Hepatocyte (in vitro differentiated cells): ENCODE measurements at regions not wholly inside any gene's neighbourhood (a gene's known extent, or its start where the extent isn't known, plus 50 kb on each side); places are given as distances from the start of the nearest gene placed in this dataset.

ENCODE experiments used
- DNase-seq: peaks from one replicate; pipeline ENCODE4 v3.0.0-alpha.2; 2016; ENCODE audit warnings: low spot score
- H2AFZ ChIP-seq: fragments of 200-600 bp; sonication (generic); 2 replicates; pipeline ENCODE4 v1.6.0; 2016; ENCODE audit warnings: antibody characterized with exemption, mild to moderate bottlenecking
- H3K27ac ChIP-seq: fragments of 200-600 bp; sonication (generic); 2 replicates; pipeline ENCODE4 v1.5.1; 2016; ENCODE audit warnings: mild to moderate bottlenecking
- H3K27me3 ChIP-seq: fragments of 200-600 bp; sonication (generic); 2 replicates; pipeline ENCODE4 v1.6.1; 2016
- H3K36me3 ChIP-seq: fragments of 200-600 bp; sonication (generic); replicated peaks from 2 replicates; pipeline ENCODE4 v1.5.1; 2016; ENCODE audit warnings: low read depth; ENCODE audit not compliant: insufficient read depth
- H3K4me1 ChIP-seq: fragments of 200-600 bp; sonication (generic); 2 replicates; pipeline ENCODE4 v1.5.1; 2016; ENCODE audit warnings: mild to moderate bottlenecking, moderate library complexity; ENCODE audit not compliant: insufficient read depth
- H3K4me2 ChIP-seq: fragments of 200-600 bp; sonication (generic); 2 replicates; pipeline ENCODE4 v1.6.0; 2016
- H3K4me3 ChIP-seq: fragments of 200-600 bp; sonication (generic); 2 replicates; pipeline ENCODE4 v1.5.1; 2016; ENCODE audit warnings: mild to moderate bottlenecking
- H3K79me2 ChIP-seq: fragments of 200-600 bp; sonication (generic); 2 replicates; pipeline ENCODE4 v1.6.0; 2017; ENCODE audit warnings: mild to moderate bottlenecking
- H3K9me2 ChIP-seq: fragments of 200-600 bp; sonication (generic); replicated peaks from 2 replicates; pipeline ENCODE4 v1.6.0; 2017; ENCODE audit warnings: mild to moderate bottlenecking; ENCODE audit not compliant: insufficient read depth
- H3K9me3 ChIP-seq: fragments of 200-600 bp; sonication (generic); 2 replicates; pipeline ENCODE4 v1.5.1; 2016; ENCODE audit warnings: low read depth, mild to moderate bottlenecking
- H4K20me1 ChIP-seq: fragments of 200-600 bp; sonication (generic); 2 replicates; pipeline ENCODE4 v1.6.0; 2016; ENCODE audit warnings: mild to moderate bottlenecking; ENCODE audit not compliant: insufficient read depth, poor library complexity, severe bottlenecking
- EZH2 ChIP-seq: fragments of 200-600 bp; sonication (generic); IDR thresholded peaks from 2 replicates; pipeline ENCODE4 v1.6.1; 2016; ENCODE audit warnings: antibody characterized with exemption, mild to moderate bottlenecking, borderline replicate concordance
- EZH2phosphoT487 ChIP-seq: fragments of 200-600 bp; sonication (generic); IDR thresholded peaks from one replicate; pipeline ENCODE4 v1.6.1; 2018; ENCODE audit warnings: antibody characterized with exemption, mild to moderate bottlenecking, low read depth, moderate library complexity; ENCODE audit not compliant: unreplicated experiment, severe bottlenecking
- WGBS: methylation state at CpG from one replicate; pipeline ENCODE4 v1.1.6; 2016; ENCODE audit warnings: low lambda C conversion rate; ENCODE audit errors: missing lambda C conversion rate; 5-methylcytosine and 5-hydroxymethylcytosine counted together
- TF ChIP-seq, protein P1 (sequence below): fragments of 200-600 bp; sonication (generic); IDR thresholded peaks from 2 replicates; pipeline ENCODE4 v1.5.1; 2016; ENCODE audit warnings: antibody characterized with exemption, mild to moderate bottlenecking; ENCODE audit not compliant: poor library complexity

DNA sequence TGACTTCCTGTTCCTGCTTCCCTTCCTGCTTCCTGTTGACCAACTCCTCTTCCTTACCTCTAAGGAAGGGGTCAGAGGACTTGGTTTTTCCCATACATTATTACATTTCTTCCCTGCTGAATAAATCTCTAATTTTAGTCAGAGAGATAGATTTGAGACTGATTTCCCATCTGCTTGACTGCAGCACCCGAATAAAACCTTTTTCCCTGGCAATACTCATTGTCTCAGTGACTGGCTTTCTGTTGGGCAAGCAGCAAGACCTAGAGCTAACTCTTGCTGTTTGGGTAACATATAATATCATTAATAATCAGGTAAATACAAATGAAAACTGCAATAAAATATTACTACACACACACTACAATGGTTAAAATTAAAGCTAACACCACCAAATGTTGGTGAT is 132.2 kb downstream of the FSCB start:
- no peaks in the 10 kb centered on the region for H3K27me3 ChIP-seq

DNA sequence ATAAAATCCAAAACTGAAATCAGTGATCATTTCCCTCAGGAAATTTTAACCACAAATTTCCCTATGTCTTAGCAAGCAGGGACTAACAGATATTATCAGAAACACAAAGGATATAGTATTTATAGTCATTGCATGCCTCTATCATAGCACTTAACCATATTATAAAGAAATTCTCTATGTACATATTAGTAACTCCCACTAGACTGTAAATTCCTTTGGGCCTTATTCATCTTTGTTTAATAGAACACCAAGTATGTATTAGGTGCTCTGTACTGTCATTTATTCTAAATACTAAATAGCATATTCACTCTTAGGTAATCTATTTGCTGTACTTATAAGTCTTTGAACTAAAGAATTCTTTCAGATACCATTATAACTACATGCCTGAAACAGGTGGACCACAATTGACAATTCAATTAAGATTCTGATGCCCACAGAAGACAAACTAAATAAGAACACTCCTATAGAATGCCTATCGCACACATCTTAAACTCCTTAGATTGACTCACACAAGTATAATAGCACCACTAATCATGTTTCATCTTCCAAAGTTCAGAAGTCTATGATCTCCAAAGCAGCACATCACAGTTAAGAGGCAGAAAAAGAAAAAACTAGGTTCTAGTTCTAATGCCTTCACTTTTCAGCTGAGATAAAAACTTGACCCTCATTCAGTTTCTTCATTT is 134.1 kb downstream of the FSCB start:
- H3K27ac ChIP-seq = peak overlapping the region; percentile 14
- TF ChIP-seq EZH2 (no peak), EZH2phosphoT487 (no peak)
- no peak for DNase-seq
- no peaks in the 10 kb centered on the region for H3K79me2 ChIP-seq
- H3K36me3 ChIP-seq = no peaks in the 10 kb centered on the region
- no peak overlapping the region for H3K4me2 ChIP-seq
- no peak overlapping the region for H2AFZ ChIP-seq
- no peaks in the 10 kb centered on the region for H3K27me3 ChIP-seq
- H3K9me2 ChIP-seq = no peaks in the 10 kb centered on the region
- 74% methylated on average over 1 of the region's 1 CpG for WGBS
- no peaks in the 10 kb centered on the region for H4K20me1 ChIP-seq
- H3K4me1 ChIP-seq = no peaks in the 10 kb centered on the region
- H3K4me3 ChIP-seq = no peak overlapping the region
- H3K9me3 ChIP-seq = no peaks in the 10 kb centered on the region

More for the DNA sequence above, 132.2 kb downstream of the FSCB start:
- H3K9me2 ChIP-seq = no peaks in the 10 kb centered on the region
- H3K79me2 ChIP-seq = no peaks in the 10 kb centered on the region
- no peaks in the 10 kb centered on the region for H3K36me3 ChIP-seq
- H2AFZ ChIP-seq = no peak overlapping the region
- H4K20me1 ChIP-seq = no peaks in the 10 kb centered on the region
- H3K4me1 ChIP-seq = no peaks in the 10 kb centered on the region
- H3K4me2 ChIP-seq = no peak overlapping the region
- TF ChIP-seq EZH2 = no peak
- no peak for TF ChIP-seq EZH2phosphoT487
- 92% methylated on average over 1 of the region's 1 CpG for WGBS
- no peaks in the 10 kb centered on the region for H3K9me3 ChIP-seq
- no peak overlapping the region for H3K27ac ChIP-seq
- no peak for DNase-seq
- no peak overlapping the region for H3K4me3 ChIP-seq

DNA sequence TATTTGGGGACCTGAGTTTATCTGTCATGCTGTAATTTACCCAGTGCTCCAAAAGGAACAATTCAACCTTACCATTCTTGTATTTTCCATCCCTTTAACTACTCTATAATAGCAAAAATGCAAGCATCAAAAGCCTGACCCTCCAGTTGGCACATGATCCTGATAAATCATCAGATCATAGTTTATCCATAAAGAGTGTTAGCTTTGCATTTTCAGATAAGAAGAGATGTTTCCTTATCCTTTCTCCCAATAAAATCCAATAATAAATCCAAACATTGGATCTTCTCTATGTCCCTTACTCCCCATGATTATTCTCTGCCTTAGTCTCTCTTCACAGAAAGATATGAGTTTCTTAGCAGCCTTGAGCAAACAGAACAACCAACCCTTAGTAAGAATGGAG is 134.9 kb downstream of the FSCB start:
- H3K36me3 ChIP-seq = no peaks in the 10 kb centered on the region
- no peak overlapping the region for H2AFZ ChIP-seq
- no peaks in the 10 kb centered on the region for H3K9me2 ChIP-seq
- H3K4me1 ChIP-seq = no peaks in the 10 kb centered on the region
- no peak overlapping the region for H3K4me3 ChIP-seq
- H3K4me2 ChIP-seq = no peak overlapping the region
- no peaks in the 10 kb centered on the region for H3K79me2 ChIP-seq
- H3K27me3 ChIP-seq = no peaks in the 10 kb centered on the region
- TF ChIP-seq, protein P1, sequence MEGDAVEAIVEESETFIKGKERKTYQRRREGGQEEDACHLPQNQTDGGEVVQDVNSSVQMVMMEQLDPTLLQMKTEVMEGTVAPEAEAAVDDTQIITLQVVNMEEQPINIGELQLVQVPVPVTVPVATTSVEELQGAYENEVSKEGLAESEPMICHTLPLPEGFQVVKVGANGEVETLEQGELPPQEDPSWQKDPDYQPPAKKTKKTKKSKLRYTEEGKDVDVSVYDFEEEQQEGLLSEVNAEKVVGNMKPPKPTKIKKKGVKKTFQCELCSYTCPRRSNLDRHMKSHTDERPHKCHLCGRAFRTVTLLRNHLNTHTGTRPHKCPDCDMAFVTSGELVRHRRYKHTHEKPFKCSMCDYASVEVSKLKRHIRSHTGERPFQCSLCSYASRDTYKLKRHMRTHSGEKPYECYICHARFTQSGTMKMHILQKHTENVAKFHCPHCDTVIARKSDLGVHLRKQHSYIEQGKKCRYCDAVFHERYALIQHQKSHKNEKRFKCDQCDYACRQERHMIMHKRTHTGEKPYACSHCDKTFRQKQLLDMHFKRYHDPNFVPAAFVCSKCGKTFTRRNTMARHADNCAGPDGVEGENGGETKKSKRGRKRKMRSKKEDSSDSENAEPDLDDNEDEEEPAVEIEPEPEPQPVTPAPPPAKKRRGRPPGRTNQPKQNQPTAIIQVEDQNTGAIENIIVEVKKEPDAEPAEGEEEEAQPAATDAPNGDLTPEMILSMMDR = no peak
- TF ChIP-seq EZH2phosphoT487 (no peak), EZH2 (no peak)
- no peaks in the 10 kb centered on the region for H4K20me1 ChIP-seq
- peak overlapping the region; percentile 14 for H3K27ac ChIP-seq
- no peaks in the 10 kb centered on the region for H3K9me3 ChIP-seq
- DNase-seq = no peak

DNA sequence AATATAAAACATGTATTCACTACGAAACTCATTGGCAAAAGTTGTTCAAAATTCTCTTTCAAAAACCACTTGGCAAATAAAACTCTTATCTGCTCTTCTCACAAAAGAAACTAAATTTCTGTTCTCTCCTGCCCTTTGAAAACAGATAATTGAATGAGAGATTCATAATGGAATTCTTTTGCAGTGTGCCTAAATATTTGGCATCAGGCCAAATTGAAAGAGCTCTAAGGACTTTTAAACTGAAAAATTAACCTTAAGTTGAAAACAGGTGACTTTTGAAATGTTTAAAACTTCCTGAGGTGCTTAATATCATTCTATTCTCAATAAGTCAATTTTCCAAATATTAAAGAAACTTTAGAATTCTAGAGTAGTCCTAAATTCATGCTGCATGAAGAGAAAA is 136.4 kb downstream of the FSCB start:
- WGBS = 82% methylated on average over 1 of the region's 1 CpG
- H3K4me3 ChIP-seq = no peak overlapping the region
- no peaks in the 10 kb centered on the region for H3K9me3 ChIP-seq
- H2AFZ ChIP-seq = no peak overlapping the region
- no peak overlapping the region for H3K4me2 ChIP-seq
- H3K36me3 ChIP-seq = no peaks in the 10 kb centered on the region
- no peaks in the 10 kb centered on the region for H3K27me3 ChIP-seq
- TF ChIP-seq EZH2phosphoT487 = no peak
- TF ChIP-seq EZH2 = no peak
- TF ChIP-seq, protein P1 = no peak
- no peaks in the 10 kb centered on the region for H3K9me2 ChIP-seq
- H3K27ac ChIP-seq = no peak overlapping the region
- no peak for DNase-seq
- H3K79me2 ChIP-seq = no peaks in the 10 kb centered on the region
- H4K20me1 ChIP-seq = no peaks in the 10 kb centered on the region
- no peaks in the 10 kb centered on the region for H3K4me1 ChIP-seq
